BJ (cell line): ENCODE measurements at regions not wholly inside any gene's neighbourhood (a gene's known extent, or its start where the extent isn't known, plus 50 kb on each side); places are given as distances from the start of the nearest gene placed in this dataset.

Experiments
- CTCF ChIA-PET: fragments of 350-600 bp; formaldehyde crosslinking; extraction: SDS; loops from one replicate; lab custom pipeline; 2021; ENCODE audit warnings: antibody characterized with exemption, inconsistent platforms; lab: Yijun Ruan, JAX
- POLR2A ChIA-PET: fragments of 300-600 bp; sonication (Branson Sonifier 250); formaldehyde crosslinking; extraction: SDS; loops from one replicate; lab custom pipeline; 2021; ENCODE audit warnings: antibody characterized with exemption; lab: Charles Lee
- DNase-seq: peaks from one replicate; pipeline ENCODE4 v3.0.0-alpha.2; 2011; ENCODE audit warnings: low read depth
- H3K27me3 ChIP-seq: 2 replicates; pipeline ENCODE4 v1.6.0; 2011; ENCODE audit warnings: low read length; ENCODE audit not compliant: control insufficient read depth, insufficient read depth
- H3K36me3 ChIP-seq: 2 replicates; pipeline ENCODE4 v1.5.1; 2011; ENCODE audit warnings: low read length; ENCODE audit not compliant: control insufficient read depth, insufficient read depth
- H3K4me3 ChIP-seq: 2 replicates; pipeline ENCODE4 v1.5.1; 2011; ENCODE audit warnings: low read depth, mild to moderate bottlenecking, control low read depth, low read length
- CTCF ChIP-seq: IDR thresholded peaks from 2 replicates; pipeline ENCODE4 v1.5.1; 2011; ENCODE audit warnings: low read depth, mild to moderate bottlenecking, control low read depth, inconsistent platforms, low read length, moderate library complexity; ENCODE audit not compliant: insufficient read depth

GRCh38 chr2:168320267-168320666, 72.9 kb upstream of the STK39 start:
- H3K36me3 ChIP-seq: no peaks in the 10 kb centered on the region
- ChIA-PET CTCF (no interaction called here), POLR2A (no interaction called here)
- TF ChIP-seq CTCF: no peak
- no peak for DNase-seq
- no peak overlapping the region for H3K4me3 ChIP-seq
- peaks cover 2% of the 10 kb centered on the region; the same call in 1 of the 2 replicates for H3K27me3 ChIP-seq

GRCh38 chr2:168322325-168323007, 75.1 kb upstream of the STK39 start:
- TF ChIP-seq CTCF: no peak
- CTCF ChIA-PET: interaction anchor here (1.2 kb wide), 1 partner anchor 11 kb away, joined by 6 read pairs; no protein-coding TSS in a partner anchor
- no peak overlapping the region for H3K4me3 ChIP-seq
- POLR2A ChIA-PET: interaction anchor here (0.6 kb wide), 1 partner anchor 112 kb away, joined by 4 read pairs; no protein-coding TSS in a partner anchor
- H3K36me3 ChIP-seq: no peaks in the 10 kb centered on the region
- H3K27me3 ChIP-seq: peaks cover 2% of the 10 kb centered on the region; the same call in 1 of the 2 replicates
- DNase-seq: no peak

- POLR2A ChIA-PET: no interaction called here
- CTCF ChIA-PET: no interaction called here
Measured at GRCh38 chr2:168323529-168324021, 76.2 kb upstream of the STK39 start.

GRCh38 chr2:168326572-168326971, 79.2 kb upstream of the STK39 start:
- H3K36me3 ChIP-seq: no peaks in the 10 kb centered on the region
- DNase-seq: no peak
- no peak overlapping the region for H3K4me3 ChIP-seq
- CTCF ChIA-PET: interaction anchor here (1.0 kb wide), 1 partner anchor 20 kb away, joined by 4 read pairs; no protein-coding TSS in a partner anchor
- no peak for TF ChIP-seq CTCF
- peaks cover 2% of the 10 kb centered on the region for H3K27me3 ChIP-seq
- POLR2A ChIA-PET: no interaction called here

More at GRCh38 chr2:168323529-168324021, 76.2 kb upstream of the STK39 start:
- no peaks in the 10 kb centered on the region for H3K36me3 ChIP-seq
- no peak for DNase-seq
- H3K4me3 ChIP-seq: no peak overlapping the region
- H3K27me3 ChIP-seq: peaks cover 2% of the 10 kb centered on the region
- no peak for TF ChIP-seq CTCF

- DNase-seq: no peak
- no peaks in the 10 kb centered on the region for H3K36me3 ChIP-seq
- ChIA-PET CTCF (no interaction called here), POLR2A (no interaction called here)
- H3K27me3 ChIP-seq: no peaks in the 10 kb centered on the region; the same call in 1 of the 2 replicates
- H3K4me3 ChIP-seq: no peak overlapping the region
- no peak for TF ChIP-seq CTCF
Measured at GRCh38 chr2:168327328-168327727, 79.9 kb upstream of the STK39 start.
